Esophagus squamous epithelium (tissue), 5 donors: ENCODE measurements at regions not wholly inside any gene's neighbourhood (a gene's known extent, or its start where the extent isn't known, plus 50 kb on each side); places are given as distances from the start of the nearest gene placed in this dataset.

Experiments used
- DNase-seq: peaks from one replicate; lab custom pipeline; 2025; lab: John Stamatoyannopoulos, UW
- H3K27ac ChIP-seq, 4 donors: fragments of 200-600 bp; sonication (generic); one replicate each; pipeline ENCODE4 v1.5.1; 2016 to 2019; ENCODE audit warnings: mild to moderate bottlenecking in 1 of 4
- H3K27me3 ChIP-seq, 4 donors: fragments of 200-600 bp; sonication (generic); 1 replicate in 3 of 4; 2 replicates in 1 of 4; pipeline versions ENCODE4 v1.5.1 to v1.6.0; 2017 to 2021; ENCODE audit warnings: antibody characterized with exemption in 1 of 4
- H3K36me3 ChIP-seq, 3 donors: fragments of 200-600 bp; sonication (generic); one replicate each; pipeline ENCODE4 v1.5.1; 2016 to 2019
- H3K4me1 ChIP-seq, 3 donors: fragments of 200-600 bp; sonication (generic); one replicate each; pipeline ENCODE4 v1.5.1; 2017 to 2019
- H3K4me3 ChIP-seq, 4 donors: fragments of 200-600 bp; sonication (generic); 1 replicate in 3 of 4; 2 replicates in 1 of 4; pipeline ENCODE4 v1.5.1; 2016 to 2019; ENCODE audit warnings: mild to moderate bottlenecking in 2 of 4, moderate library complexity in 1 of 4
- H3K9me3 ChIP-seq, 3 donors: fragments of 200-600 bp; sonication (generic); one replicate each; pipeline ENCODE4 v1.5.1; 2016 to 2019
- CTCF ChIP-seq, 6 experiments: fragments of 450-650 bp in 4 of 6; fragments of 200-600 bp in 2 of 6; sonication (generic) in 2 of 6; IDR thresholded peaks; one replicate each; pipeline ENCODE4 v1.5.1; 2016 to 2019; ENCODE audit warnings: antibody characterized with exemption in 6 of 6, mild to moderate bottlenecking in 4 of 6, moderate library complexity in 4 of 6
- POLR2A ChIP-seq, 4 donors: fragments of 450-650 bp; IDR thresholded peaks; one replicate each; pipeline ENCODE4 v1.6.1; 2017; ENCODE audit warnings: antibody characterized with exemption in 4 of 4, mild to moderate bottlenecking in 4 of 4, moderate library complexity in 3 of 4
- WGBS, 2 donors: methylation state at CpG; one replicate each; pipeline ENCODE4 v1.1.5; 2018; 5-methylcytosine and 5-hydroxymethylcytosine counted together
- intact Hi-C: fragments of 100-400 bp; cut with DNase I; formaldehyde crosslinking; loops from one replicate; pipeline ENCODE4 v1.15.0; 2022
- donor health status: DM: yes; HTN: yes; CAD: no.

DNA sequence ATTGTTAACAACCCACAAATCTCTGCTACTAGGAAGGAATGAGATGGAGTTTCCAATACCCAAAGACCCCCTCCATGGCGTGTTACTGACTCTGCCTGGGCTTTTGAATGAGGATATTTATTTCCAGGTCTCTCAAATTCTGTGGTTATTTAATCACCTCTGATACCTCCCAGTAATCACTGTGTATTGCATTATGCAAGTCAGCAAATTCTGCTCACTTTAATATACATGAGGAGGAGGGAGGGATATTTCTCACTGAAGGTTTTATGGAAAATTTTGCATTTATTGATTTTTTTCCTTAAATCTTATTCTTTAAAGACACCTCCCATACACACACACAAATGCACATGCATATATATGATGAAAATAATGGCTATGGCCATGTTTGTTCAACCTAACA lies 962.9 kb downstream of the VRK1 start:
- intact Hi-C loops: no loop called here
- TF ChIP-seq CTCF (IDR thresholded peaks at IDR 0.05) (no peak), POLR2A (IDR thresholded peaks at IDR 0.05) (no peak)
- WGBS, 2 donors: 90 to 100% methylated on average over 1 of the region's 1 CpG
- no peaks in the 10 kb centered on the region for H3K9me3 ChIP-seq
- H3K36me3 ChIP-seq: no peaks in the 10 kb centered on the region
- no peaks in the 10 kb centered on the region for H3K4me1 ChIP-seq
- H3K27ac ChIP-seq: no peak overlapping the region
- H3K27me3 ChIP-seq: no peaks in the 10 kb centered on the region
- no peak overlapping the region for H3K4me3 ChIP-seq
- DNase-seq: no peak

- TF ChIP-seq CTCF (IDR thresholded peaks at IDR 0.05): no peak
- TF ChIP-seq POLR2A (IDR thresholded peaks at IDR 0.05): no peak
- Histone ChIP-seq H3K36me3 (no peaks in the 10 kb centered on the region), H3K4me3 (no peak overlapping the region), H3K4me1 (no peaks in the 10 kb centered on the region), H3K9me3 (no peaks in the 10 kb centered on the region), H3K27me3 (no peaks in the 10 kb centered on the region), H3K27ac (no peak overlapping the region)
- DNase-seq: no peak
- intact Hi-C loops: no loop called here
- 54 to 62% methylated on average over 5 of the region's 5 CpGs for WGBS, 2 donors
Measured at GRCh38 chr14:97762386-97762785, 965.2 kb downstream of the VRK1 start.

DNA sequence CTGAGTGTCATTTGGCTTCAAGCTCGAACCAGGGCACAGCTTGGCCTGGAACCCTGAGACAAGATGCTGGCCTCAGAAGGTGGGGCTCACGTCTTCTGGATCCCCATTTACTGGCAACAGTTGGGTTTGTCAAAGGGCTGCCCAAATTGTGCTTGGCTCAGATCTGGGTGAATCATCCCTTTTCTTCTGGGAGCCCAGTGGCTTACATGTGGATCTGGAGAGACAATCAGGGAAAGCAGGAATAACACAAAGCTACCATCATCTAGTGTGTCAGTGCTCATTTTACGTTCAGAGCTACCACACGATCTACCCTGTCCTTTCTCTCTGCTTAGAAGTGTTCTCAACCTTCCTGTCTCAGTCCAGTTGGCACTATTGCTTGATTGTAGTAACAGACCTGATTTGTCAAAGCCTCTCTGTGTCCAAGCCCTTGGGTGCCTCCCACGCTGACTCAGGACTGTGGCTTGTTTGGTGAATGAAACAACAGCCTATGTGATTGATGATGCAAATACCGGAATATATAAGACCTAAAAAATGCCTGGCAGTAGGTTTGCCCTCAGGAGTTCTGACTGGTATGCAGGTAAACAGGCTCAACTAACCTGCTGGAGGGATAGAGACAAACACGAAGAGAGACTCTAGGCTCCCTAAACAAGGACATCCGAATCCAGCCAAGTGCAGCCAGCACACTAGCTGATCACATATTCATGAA lies 974.3 kb downstream of the VRK1 start:
- no peak for DNase-seq
- Histone ChIP-seq H3K4me3 (no peak overlapping the region), H3K9me3 (no peaks in the 10 kb centered on the region), H3K27ac (peak overlapping the region; percentile 70 to 84 (median 80)), H3K27me3 (no peaks in the 10 kb centered on the region), H3K36me3 (no peaks in the 10 kb centered on the region), H3K4me1 (peaks cover 11 to 48% (median 17%) of the 10 kb centered on the region in 3 donors)
- TF ChIP-seq CTCF (IDR thresholded peaks at IDR 0.05): no peak
- no peak for TF ChIP-seq POLR2A (IDR thresholded peaks at IDR 0.05)
- intact Hi-C loops: no loop called here
- WGBS, 2 donors: 18 to 38% methylated on average over 5 to 6 of the region's 8 CpGs

GRCh38 chr14:97773598-97773997 lies 976.4 kb downstream of the VRK1 start:
- DNase-seq: no peak
- H3K36me3 ChIP-seq: no peaks in the 10 kb centered on the region
- H3K4me1 ChIP-seq: peaks cover 11 to 60% (median 19%) of the 10 kb centered on the region in 3 donors
- 67 to 81% methylated on average over 5 to 6 of the region's 6 CpGs for WGBS, 2 donors
- H3K27me3 ChIP-seq: no peaks in the 10 kb centered on the region
- no peaks in the 10 kb centered on the region for H3K9me3 ChIP-seq
- TF ChIP-seq POLR2A (IDR thresholded peaks at IDR 0.05): no peak
- no peak for TF ChIP-seq CTCF (IDR thresholded peaks at IDR 0.05)
- no peak overlapping the region for H3K4me3 ChIP-seq
- intact Hi-C loops: no loop called here
- H3K27ac ChIP-seq: peak overlapping the region in 1 of 4 donors; percentile 84

DNA sequence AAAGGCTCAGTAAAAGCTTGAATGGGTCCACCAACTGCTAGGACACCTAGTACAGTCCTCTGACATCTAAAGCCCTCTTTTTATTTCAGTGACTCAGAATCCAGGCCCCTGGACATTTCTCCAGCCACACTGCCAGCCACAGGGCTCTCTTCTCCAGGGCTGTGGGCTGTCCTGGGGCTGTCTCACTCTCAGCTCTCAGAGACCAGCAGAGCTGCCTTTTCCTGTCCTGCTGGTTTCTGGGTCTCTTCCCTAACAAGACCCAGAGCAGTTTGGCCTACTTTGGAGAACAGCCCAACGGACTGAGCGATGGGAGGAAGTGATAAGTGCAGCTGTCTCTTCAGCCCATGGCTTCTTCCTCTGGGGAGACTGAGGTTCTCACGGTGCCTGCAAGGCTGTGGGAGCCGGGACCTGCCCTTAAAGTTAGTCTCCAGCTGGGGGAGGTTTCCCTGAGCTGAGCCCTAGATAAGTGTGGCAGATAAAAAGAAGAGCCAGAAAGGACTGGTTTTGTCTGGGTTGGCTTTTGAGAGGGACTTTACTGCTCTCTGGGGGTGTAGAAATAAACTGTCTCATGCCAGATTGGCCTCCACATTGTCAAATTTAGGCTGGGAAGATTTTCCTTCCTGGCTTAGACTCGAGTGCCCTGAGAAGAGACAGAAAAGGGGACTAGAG lies 979.8 kb downstream of the VRK1 start:
- intact Hi-C loops: no loop called here
- no peak for DNase-seq

More for the DNA sequence above, 979.8 kb downstream of the VRK1 start:
- peaks cover 6 to 34% (median 10%) of the 10 kb centered on the region in 3 donors for H3K4me1 ChIP-seq
- 50 to 58% methylated on average over 1 of the region's 5 CpGs for WGBS, 2 donors
- no peak overlapping the region for H3K27ac ChIP-seq
- H3K36me3 ChIP-seq: no peaks in the 10 kb centered on the region
- H3K4me3 ChIP-seq: no peak overlapping the region
- no peaks in the 10 kb centered on the region for H3K9me3 ChIP-seq
- no peaks in the 10 kb centered on the region for H3K27me3 ChIP-seq
- TF ChIP-seq CTCF (IDR thresholded peaks at IDR 0.05) (no peak), POLR2A (IDR thresholded peaks at IDR 0.05) (no peak)
